ENCODE measurements at regions not wholly inside any gene's neighbourhood (a gene's known extent, or its start where the extent isn't known, plus 50 kb on each side); places are given as distances from the start of the nearest gene placed in this dataset.
"Not testable (repeated sequence)": the region's sequence is repeated elsewhere in the genome, so short reads cannot be mapped to it uniquely, and the experiment has no call there.

GRCh38 chr15:30195355-30196008 lies 60.6 kb downstream of the GOLGA8T start:
- DNase-seq, result not testable (repeated sequence)

- peak; percentile 21 for DNase-seq
Measured at GRCh38 chr15:30196009-30196375, 61.1 kb downstream of the GOLGA8T start.

DNA sequence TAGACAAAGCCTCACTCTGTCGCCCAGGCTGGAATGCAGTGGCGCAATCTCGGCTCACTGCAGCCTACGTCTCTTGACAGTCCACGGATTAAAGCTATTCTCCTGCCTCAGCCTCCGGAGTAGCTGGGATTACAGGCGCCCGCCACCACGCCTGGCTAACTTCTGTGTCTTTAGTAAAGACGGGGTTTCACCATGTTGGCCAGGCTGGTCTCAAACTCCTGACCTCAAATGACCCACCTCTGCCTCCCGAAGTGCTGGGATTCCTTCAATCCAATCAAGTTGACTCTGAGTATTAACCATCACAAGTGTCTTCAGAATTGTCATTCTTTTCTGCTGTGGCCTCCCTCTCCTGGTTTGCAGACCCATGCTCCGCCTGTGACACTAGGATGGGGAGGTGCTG lies 61.9 kb downstream of the GOLGA8T start:
- not testable (repeated sequence) for DNase-seq

GRCh38 chr15:30201517-30201916 lies 66.7 kb downstream of the GOLGA8T start:
- not testable (repeated sequence) for DNase-seq

DNA sequence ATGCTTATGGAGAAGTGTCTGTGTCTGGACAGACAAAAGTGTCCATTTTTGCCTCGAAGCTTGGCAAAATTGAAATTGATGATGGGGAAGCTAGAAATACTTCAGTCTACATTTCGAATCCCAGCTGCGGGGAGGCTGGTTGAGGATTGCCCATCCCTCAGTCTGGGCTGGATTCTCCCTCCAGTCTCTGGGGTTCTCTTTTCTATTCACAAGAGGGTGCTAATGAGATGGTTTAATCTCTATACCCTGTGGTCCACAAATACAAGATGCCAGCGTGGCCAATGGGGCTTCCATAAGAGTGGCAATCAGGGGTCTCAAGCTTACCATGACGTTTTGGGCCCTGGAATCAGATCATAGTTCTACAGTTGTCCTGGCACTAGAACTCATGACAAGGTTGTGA lies 78.9 kb downstream of the GOLGA8T start:
- not testable (repeated sequence) for DNase-seq

DNA sequence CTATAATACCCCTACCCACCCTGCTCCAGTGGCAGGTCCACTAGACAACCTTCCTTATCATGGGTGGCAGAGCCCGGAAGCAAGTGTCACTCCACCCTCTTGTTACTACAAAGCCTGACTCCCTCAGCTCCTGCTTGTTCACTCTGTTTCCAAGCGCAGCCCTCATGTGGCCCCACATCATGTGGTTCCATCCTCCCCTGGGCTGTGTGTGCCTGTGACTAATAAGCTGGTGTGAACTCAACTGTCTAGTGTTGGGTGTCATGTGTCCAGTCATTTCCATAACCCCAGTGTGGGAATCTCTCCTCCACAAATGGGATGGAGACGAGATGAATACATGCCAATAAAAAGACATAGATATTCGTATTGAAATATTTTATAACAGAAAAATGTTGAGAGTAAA lies 87.0 kb downstream of the GOLGA8T start:
- DNase-seq, result not testable (repeated sequence)

GRCh38 chr15:30222798-30223591 lies 88.1 kb downstream of the GOLGA8T start:
- not testable (repeated sequence) for DNase-seq

DNA sequence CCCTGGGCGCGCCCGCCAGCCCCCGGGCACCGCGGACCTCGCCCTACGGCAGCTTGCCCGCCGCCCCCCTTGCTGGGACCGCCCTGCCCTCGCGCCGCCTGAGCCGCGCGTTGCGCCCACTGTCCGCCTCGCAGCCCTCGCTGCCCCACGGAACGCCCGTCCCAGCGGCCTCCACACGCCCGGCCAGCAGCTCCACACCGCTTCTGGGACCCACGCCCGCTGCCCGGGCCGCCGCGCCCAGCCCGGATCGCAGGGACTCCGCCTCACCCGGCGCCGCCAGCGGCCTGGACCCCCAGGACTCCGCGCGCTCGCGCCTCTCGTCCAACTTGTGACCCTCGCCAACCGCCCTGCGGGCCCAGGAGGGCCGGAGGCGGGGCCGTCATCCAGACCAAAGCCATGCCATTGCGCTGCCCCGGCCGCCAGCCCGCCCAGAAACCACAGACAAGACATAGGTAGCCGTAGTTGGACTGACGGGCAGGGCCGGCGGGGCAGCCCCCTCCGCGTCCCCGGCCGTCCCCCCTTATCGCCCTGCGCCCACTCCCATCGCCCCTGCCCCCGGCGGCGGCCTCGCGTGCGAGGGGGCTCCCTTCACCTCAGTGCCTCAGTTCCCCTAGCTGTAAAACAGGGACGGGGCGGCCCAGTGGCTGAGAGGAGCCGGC lies 90.5 kb downstream of the GOLGA8T start:
- DNase-seq, result not testable (repeated sequence)

DNA sequence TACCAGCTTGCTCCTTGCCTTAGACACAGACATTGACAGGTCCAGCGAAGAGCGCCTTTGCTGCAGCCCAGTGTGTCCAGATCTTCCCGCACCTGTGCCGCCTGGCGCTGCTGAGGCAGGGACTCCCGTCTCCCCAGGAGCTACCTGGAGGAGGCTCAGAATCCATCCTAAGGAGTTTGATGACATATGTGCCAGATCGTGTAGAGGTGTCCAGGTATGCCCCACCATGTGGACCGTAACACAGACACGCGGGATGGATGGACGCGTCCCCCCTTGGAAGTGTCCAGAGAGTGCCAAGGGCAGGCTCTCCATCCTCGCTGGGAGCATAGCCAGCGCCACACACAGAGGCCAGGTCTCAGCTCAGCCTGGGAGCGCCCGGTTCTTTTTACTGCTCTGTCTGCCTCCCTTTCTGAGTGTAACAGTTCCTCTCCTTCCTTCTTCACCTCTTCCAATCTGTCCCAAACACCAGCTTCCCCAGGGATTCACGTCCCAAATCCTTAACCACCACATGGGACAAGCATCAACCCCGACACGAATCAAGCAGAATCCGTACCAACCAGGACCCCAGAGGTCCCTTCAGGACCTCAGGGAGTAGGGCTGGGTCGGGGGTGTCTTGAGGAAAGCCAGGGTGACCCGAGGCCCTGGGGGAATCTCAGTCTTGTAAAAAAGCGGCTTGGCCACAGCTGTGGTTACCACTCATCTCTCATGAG lies 126.7 kb downstream of the GOLGA8T start:
- DNase-seq, result not testable (repeated sequence)

DNA sequence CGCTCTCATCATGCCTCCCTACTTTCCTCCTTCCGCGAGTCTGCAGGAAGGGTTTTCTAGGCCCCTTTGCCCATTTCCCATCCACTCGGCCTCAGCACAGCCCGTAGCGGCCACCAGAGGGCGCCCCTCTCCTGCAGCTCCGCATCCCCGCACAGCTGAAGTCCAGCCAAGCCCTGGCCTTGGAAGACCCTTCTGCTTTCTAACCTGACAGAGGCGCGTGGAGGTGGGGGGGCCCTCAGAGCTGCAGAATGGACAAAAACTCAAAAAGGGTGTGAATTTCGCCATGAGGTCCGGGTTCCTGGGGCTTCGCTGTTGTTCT lies 127.2 kb downstream of the GOLGA8T start:
- not testable (repeated sequence) for DNase-seq

DNA sequence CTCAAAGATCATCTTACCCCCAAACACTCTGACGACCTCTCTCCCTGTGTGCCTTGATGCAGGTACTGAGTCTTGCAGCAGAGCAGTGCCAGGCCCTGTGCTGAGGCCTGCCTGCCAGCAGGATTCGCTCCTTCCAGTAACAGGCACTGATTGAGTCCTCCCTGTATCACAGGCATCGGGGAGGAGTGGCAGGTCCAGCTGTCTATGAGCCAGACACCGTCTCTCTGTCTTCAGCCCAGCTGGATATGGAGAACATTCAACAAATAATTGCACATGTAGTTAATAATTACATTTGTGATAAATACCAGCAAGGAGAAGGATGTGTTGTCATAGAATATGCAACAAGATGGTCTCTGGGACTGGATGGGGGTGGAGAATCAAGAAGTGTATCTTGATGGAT lies 129.1 kb downstream of the GOLGA8T start:
- DNase-seq, result not testable (repeated sequence)

GRCh38 chr15:30295150-30295844 lies 98.0 kb downstream of the CHRFAM7A start:
- DNase-seq, result not testable (repeated sequence)

- not testable (repeated sequence) for DNase-seq
Measured at GRCh38 chr15:30303968-30304367, 89.4 kb downstream of the CHRFAM7A start.
